Testis (tissue), 2 donors: ENCODE measurements at regions not wholly inside any gene's neighbourhood (a gene's known extent, or its start where the extent isn't known, plus 50 kb on each side); places are given as distances from the start of the nearest gene placed in this dataset.

Source experiments
- POLR2A ChIP-seq: fragments of 450-650 bp; IDR thresholded peaks from one replicate; pipeline ENCODE4 v1.6.1; 2017; ENCODE audit warnings: antibody characterized with exemption, mild to moderate bottlenecking, moderate library complexity
- TF ChIP-seq, protein P1 (sequence below), 3 experiments: fragments of 450-650 bp in 2 of 3; fragments of 200-600 bp in 1 of 3; sonication (generic) in 1 of 3; IDR thresholded peaks; one replicate each; pipeline ENCODE4 v1.5.1; 2016 to 2019; ENCODE audit warnings: antibody characterized with exemption in 3 of 3, mild to moderate bottlenecking in 2 of 3, moderate library complexity in 1 of 3

DNA sequence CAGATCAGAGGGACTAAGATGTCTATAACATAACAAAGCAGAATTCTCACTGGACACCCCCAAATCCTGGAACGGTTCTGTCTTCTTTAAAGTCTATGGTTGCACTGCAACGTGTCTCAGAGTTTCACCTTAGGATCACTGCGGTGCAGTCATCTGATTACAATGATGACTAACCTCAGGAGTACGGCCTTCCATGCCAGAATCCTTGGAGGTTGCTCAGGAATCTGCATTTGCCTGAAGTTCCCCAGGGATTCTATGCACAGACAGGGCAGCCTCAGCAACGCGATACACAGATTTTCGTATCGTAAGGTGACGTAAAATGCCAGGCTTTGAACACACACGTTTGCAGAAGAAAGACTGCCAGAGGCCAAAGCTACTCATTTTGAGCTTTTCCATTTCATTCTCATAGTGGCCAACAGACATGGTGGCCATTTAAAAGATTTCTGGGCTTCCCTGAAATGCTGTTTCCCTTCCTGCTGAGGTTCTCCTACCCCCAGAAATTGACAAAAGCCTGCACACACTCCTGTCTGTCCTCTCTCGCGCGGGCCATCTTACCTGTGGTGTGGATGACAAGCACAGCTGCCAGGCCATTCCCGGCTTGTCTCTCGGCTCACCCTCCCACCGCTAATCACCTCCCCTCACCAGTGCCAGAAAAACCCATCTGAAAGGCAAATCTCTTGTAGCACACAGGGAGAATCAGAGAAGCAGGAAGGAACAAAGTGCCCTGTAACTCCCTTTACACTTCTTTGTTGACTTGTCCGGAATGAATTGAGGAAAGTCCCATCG, 148.8 kb downstream of the ACKR3 start:
- TF ChIP-seq, protein P1, sequence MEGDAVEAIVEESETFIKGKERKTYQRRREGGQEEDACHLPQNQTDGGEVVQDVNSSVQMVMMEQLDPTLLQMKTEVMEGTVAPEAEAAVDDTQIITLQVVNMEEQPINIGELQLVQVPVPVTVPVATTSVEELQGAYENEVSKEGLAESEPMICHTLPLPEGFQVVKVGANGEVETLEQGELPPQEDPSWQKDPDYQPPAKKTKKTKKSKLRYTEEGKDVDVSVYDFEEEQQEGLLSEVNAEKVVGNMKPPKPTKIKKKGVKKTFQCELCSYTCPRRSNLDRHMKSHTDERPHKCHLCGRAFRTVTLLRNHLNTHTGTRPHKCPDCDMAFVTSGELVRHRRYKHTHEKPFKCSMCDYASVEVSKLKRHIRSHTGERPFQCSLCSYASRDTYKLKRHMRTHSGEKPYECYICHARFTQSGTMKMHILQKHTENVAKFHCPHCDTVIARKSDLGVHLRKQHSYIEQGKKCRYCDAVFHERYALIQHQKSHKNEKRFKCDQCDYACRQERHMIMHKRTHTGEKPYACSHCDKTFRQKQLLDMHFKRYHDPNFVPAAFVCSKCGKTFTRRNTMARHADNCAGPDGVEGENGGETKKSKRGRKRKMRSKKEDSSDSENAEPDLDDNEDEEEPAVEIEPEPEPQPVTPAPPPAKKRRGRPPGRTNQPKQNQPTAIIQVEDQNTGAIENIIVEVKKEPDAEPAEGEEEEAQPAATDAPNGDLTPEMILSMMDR (IDR thresholded peaks at IDR 0.05): no peak
- no peak for TF ChIP-seq POLR2A
